CD4-positive, alpha-beta T cell treated with Interleukin-15 for 4 hours (primary cell): ENCODE measurements at regions not wholly inside any gene's neighbourhood (a gene's known extent, or its start where the extent isn't known, plus 50 kb on each side); places are given as distances from the start of the nearest gene placed in this dataset.
A peak's percentile ranks its signal among the peaks of the same experiment; 100 is the strongest.
"Not testable (repeated sequence)": the region's sequence is repeated elsewhere in the genome, so short reads cannot be mapped to it uniquely, and the experiment has no call there.

Experiments used
- DNase-seq: peaks from one replicate; pipeline ENCODE4 v3.0.0-alpha.2; 2020; ENCODE audit warnings: low spot score

- DNase-seq, result no peak
Observed at GRCh38 chr10:28391283-28391682, 88.4 kb upstream of the MPP7 start.

DNA sequence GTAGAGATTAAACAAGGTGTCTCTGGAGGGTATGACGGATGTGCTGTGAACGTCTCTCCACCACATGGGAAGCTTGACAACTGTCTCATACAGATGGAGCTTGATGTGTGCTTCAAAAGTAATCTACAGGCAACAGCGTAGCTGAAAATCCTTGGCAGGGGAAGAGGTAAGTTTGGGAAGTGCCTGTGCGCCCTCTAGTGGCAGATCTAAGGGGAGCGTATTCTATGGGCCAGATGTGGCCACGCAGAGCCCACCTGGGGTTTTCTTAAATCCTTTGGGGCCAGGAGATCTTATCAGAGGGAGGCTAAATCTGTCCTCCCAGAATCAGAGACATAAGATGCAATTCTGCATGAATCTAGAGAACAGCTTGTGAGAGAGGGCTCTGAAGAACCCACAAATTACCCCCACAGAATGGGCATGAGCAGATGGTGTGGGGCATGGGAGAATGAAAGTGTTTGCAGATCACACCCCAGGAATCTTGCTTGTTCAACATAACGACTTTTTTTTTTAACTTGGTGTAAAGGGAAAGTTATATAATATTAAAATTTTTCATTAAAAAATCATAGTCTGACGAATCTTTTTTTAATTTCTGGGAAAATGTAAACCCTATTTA is 91.2 kb upstream of the MPP7 start:
- peak; percentile 66 for DNase-seq

DNA sequence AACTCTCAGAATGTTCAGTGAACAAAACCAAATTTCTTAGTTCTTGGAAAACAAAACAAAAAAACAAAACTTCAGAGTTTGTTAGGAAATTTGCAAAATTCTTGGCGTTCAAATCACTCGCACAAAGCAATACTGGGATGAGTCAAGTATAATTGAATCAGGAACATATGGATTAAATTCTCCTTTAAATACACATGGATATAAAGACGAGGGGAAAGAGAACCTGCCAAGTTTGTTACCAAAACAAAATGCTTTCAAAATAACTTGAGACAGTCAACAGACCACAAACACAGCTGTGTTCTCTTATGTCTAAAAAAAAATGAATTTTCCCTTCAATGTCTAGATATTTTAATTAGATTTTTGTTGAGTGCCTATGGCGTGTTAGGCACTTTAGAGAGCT is 93.5 kb upstream of the MPP7 start:
- no peak for DNase-seq

- DNase-seq, result no peak
Observed at GRCh38 chr10:28397229-28397628, 94.4 kb upstream of the MPP7 start.

DNA sequence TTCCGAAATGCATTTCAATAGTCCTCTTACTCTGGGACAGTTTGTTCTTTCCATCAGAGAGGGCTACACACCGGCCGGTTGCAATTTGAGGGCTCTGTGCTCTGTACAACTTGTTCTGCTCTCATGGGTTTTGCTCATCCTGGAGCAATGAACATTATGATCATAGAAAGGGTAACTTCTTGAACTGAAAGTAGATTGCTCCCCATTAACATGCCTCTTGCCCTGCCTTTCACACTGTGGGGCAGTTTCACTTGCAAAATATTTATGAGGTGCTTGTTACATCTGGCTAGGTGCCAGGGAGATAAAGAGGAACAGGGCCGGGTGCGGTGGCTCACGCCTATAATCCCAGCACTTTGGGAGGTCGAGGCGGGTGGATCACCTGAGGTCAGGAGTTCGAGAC is 97.3 kb upstream of the MPP7 start:
- no peak for DNase-seq

GRCh38 chr10:28400681-28401080 is 97.8 kb upstream of the MPP7 start:
- DNase-seq, result no peak

- not testable (repeated sequence) for DNase-seq
Observed at GRCh38 chr10:28402611-28403073, 99.8 kb upstream of the MPP7 start.

DNA sequence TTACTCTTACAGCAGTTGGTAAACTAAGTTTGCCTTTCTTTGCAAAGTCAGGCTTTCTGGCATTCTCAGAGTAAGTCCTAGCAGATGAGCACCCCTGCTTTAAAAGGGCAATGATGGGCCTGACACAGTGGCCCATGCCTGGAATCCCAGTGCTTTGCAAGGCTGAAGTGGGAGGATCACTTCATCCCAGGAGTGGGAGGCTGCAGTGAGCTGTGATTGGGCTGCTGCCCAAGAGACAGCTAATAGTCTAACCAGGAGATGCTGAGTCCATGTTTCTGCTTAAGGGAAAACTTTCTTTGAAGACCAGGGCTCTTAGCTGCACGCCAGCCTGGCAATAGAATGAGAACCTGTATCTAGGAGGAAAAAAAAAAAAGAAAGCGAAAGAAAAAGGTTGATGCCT is 100.2 kb upstream of the MPP7 start:
- DNase-seq, result no peak

DNA sequence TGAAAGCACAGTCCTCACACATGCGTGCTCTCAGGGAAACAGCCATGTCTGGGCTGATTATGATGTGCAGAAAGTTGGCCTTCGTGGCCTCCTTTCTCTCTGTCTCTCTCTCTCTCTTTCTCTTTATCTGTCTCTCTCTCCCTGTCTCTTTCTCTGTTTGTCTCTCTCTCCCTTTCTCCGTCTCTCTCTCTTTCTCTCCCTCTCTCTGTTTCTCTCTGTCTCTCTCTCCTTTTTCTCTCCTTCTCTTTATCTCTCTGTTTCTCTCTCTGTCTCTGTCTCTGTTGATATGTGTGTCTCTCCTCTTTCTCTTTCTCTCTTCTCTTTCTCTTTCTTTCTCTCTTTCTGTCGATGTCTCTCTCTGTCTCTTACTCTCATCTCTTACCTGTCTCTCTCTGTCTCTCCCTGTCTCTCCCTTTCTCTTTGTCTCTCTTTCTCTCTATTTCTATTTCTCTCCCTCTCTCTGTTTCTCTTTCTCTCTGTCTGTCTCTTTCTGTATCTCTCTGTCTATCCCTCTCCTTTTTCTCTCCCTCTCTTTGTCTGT is 105.4 kb upstream of the MPP7 start:
- DNase-seq, result no peak

DNA sequence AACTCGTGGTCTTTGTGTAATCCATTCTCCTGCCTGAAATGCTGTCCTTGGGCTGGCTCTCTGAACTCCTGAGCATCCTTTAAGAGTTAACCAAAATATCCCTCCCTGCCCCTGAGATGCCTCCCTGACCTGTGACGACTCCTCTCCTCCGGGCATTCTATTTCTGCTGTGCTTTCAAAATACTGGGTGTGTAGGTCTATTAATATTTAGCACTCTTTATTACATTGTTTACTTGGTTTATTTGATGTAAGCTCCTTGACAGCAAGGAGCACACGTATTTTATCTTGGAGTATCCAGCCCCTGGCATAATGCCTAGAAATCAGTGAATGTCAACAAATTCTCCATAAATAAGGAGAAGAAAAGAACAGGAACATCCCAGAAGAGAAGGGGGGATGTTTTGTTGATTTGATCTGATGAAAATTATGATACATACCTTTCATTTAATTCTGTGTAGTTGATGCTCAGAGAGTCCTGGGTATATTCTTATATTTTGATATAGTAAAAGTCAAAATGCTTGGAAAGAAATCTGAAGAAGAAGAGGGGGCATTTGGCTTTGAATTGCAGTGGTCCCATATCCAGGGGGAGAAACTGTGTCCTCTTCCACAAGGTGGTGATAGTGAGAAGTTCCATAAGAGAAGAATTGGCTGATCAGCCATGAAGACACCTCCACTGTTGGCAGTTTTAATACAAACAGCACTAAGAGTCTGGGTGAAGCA is 107.7 kb upstream of the MPP7 start:
- no peak for DNase-seq

DNA sequence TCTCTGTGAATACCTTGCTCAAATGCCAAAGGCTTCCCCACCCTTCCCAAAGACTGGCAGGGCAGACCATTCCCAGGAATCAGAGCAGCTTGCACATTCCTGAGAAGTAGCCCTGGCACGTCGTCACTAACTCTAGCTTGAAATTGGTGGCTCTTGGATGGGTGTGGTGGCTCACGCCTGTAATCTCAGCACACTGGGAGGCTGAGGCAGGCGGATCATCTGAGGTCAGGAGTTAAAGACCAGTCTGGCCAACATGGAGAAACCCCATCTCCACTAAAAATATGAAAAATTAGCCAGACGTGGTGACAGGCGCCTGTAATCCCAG is 108.2 kb upstream of the MPP7 start:
- no peak for DNase-seq

DNA sequence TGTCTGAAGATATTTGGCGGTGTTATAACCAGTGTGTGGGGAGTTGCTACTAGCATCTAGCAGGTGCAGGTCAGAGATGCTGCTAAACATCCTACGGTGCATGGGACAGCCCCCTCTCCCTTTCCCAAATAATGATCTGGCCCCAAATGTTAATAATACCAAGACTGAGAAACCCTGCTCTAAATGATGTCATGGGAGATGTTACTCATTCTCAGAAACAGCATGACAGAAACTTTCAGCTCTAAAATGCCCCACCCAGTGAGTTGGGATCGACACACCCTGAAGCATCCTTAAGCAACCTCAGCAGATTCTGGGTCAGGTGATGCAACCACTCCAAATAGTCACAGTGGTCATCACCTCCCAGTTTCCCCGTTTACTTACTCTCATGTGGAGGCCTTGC is 108.8 kb upstream of the MPP7 start:
- no peak for DNase-seq

DNA sequence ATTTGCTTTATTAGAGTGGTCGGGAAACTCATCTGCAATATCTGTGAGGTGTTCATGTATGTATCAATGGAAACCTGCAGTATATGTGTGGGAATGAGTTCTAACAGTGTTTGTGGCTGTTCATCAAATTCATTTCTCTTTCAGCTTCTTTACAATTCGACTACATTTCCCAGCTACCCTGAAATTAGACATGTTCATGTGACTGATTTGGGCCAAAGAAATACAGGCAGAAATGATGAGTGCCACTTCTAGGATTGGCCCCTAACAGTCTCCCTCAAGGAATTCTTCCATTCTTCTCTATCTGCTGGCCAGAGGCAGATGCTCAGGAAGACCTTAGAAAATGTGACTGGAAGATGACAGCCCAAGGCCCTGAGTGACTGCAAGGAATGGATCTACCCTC is 114.8 kb upstream of the WAC start:
- DNase-seq, result no peak

- no peak for DNase-seq
Observed at GRCh38 chr10:28425422-28425821, 107.5 kb upstream of the WAC start.

GRCh38 chr10:28426392-28427159 is 106.3 kb upstream of the WAC start:
- DNase-seq, result no peak

GRCh38 chr10:28427376-28427775 is 105.5 kb upstream of the WAC start:
- no peak for DNase-seq

- no peak for DNase-seq
Observed at GRCh38 chr10:28429045-28429444, 103.9 kb upstream of the WAC start.

DNA sequence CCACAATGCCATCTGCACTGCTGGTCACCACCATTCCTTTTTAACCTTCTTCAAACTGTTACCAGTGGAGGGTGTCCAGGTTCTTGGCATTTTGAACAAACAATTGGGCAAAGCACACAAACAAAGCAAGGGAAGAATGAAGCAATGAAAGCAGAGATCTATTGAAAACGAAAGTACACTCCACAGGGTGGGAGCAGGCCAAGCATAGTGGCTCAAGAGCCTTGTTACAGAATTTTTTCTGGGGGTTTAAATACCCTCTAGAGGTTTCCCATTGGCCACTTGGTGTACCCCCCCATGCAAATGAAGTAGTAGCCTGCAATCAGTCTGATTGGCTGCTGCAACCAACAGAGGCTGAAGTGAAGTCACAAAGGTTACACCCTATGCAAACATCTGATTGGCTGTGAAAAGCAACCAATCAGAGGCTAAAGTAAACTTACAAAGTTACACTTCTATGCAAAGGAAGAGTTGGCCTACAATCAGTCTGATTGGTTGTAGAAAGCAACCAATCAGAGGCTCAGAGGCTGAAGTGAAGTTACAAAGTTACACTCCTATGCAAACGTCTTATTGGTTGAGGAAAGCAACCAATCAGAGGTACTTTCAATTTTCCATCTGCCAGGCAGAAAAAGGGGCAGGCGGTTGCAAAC is 103.2 kb upstream of the WAC start:
- DNase-seq, result no peak

DNA sequence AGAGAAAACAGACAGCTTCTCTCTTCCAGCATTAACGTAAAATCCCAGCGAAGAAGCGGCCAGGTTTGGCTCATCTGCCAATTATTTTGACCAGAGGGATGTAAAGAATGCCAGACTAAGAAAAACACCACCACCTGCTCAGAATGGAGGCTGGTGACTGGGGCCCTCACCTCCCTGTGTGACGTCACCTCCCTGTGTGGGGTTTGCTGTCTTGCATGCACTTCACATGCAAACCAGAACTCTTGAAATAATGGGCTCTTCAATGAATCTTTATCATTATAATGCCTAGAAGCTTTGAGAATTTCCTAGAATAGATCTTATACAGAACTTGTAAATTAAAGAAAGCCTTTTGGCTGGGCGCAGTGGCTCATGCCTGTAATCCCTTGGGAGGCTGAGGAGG is 101.8 kb upstream of the WAC start:
- DNase-seq, result no peak

DNA sequence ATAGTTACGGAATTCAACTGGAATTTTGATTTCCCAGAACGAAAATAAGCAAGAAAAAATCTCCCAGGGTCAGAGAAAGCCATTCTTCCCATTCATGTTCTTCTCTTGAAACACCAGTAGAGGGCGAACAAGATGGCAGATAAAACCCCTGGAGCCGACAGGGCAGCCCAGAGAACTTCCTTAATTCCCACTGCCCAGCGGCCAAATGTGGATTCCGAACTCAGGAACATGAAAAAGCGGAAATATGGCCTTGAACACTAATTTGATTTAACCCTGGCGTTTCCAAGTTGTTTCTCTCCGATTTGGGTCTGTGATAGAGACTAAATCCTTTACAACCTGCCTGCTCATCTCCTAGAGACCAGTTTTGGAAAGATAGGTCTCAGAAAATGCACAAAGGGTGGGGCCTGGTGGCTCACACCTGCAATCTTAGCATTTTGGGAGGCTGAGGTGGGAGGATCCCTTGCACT is 100.7 kb upstream of the WAC start:
- peak; percentile 42 for DNase-seq

DNA sequence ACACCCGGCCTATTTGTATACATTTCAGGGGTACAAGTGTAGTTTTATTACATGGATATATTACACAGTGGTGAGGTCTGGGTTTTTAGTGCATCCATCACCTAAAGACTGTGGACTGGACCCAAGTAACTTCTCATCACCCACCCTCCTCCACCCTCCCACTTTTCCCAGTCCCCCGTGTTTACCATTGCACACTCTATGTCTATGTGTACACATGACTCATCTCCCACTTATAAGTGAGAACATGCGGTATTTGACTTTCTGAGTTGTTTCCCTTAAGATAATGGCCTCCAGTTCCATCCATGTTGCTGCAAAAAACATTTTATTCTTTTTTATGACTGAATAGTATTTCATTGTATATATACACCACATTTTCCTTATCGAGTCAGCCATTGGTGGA is 98.9 kb upstream of the WAC start:
- no peak for DNase-seq

DNA sequence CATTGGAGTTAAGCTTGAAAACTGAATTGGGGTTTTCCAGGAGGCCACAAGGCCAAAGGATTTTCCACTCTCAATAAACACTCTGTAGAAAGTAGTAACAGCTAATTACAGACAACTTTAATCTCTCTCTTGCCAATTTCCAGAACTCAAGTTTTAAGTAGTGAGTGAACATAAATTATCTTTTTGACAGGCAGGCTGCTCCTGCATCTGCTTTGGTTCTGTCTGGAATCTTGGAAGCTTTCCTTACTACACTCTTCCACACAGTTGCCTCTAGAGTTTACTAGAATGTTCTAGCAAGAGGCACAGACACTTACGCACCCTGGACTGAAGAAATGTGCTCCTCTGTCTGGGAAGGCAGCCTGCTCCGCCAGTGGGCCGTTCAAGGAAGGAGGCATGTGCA is 90.5 kb upstream of the WAC start:
- no peak for DNase-seq

DNA sequence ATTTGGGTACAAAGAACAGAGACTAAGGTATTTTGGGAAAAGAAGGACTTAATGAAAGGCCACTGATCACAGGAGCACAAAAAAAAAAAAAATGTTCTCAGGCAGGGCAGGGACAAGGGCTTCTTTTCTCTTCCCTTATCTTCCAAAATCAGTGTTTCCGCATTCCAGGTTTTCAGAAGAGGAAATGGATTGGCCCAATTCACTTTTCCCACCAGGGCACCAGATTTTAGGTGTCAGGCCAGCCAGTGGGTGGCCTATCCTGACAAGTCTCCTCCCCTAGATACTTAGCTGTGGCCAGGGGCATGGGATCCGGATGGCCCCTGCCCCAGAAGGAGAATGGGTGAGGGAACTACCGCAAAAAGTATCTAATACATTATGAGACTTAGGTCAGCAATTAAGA is 88.9 kb upstream of the WAC start:
- no peak for DNase-seq
